ENCODE measurements at regions not wholly inside any gene's neighbourhood (a gene's known extent, or its start where the extent isn't known, plus 50 kb on each side); places are given as distances from the start of the nearest gene placed in this dataset.

GRCh38 chr12:114846771-114847170, 162.8 kb upstream of the TBX3 start:
- TF ChIP-seq CTCF (IDR thresholded peaks at IDR 0.05) (no peak), RXRA (IDR thresholded peaks at IDR 0.05; ENCODE audit: borderline replicate concordance, low read depth) (no peak), POLR2AphosphoS5 (IDR thresholded peaks at IDR 0.05; ENCODE audit: low read depth, low read length) (no peak), TEAD4 (IDR thresholded peaks at IDR 0.05; ENCODE audit: borderline replicate concordance, insufficient read depth) (no peak), GATA2 (CRISPR knock-in tag; IDR thresholded peaks at IDR 0.05) (no peak)

Data from SK-N-SH (cell line).